ENCODE measurements at regions not wholly inside any gene's neighbourhood (a gene's known extent, or its start where the extent isn't known, plus 50 kb on each side); places are given as distances from the start of the nearest gene placed in this dataset.
"Not testable (repeated sequence)": the region's sequence is repeated elsewhere in the genome, so short reads cannot be mapped to it uniquely, and the experiment has no call there.

- Histone ChIP-seq H2BK12ac (ENCODE audit: low read length) (no peak overlapping the region), H2BK5ac (ENCODE audit: low read length) (no peak overlapping the region), H2AFZ (ENCODE audit: low read length) (no peak overlapping the region), H3K4me3 (ENCODE audit: low read length in 2 of 2) (no peak overlapping the region), H3K14ac (ENCODE audit: low read length) (no peak overlapping the region), H2BK120ac (ENCODE audit: low read depth, low read length) (no peak overlapping the region), H3K9ac (ENCODE audit: low read depth, low read length, poor library complexity) (no peak overlapping the region), H2AK5ac (ENCODE audit: low read depth, low read length) (no peak overlapping the region), H3K36me3 (replicated peaks in 1 of 2; ENCODE audit: control insufficient read depth in 2 of 2, insufficient read depth in 2 of 2, low read length in 2 of 2) (no peaks in the 10 kb centered on the region), H3K4ac (ENCODE audit: low read length) (no peak overlapping the region), H3K79me1 (ENCODE audit: low read depth, low read length) (no peaks in the 10 kb centered on the region), H3K18ac (ENCODE audit: low read length) (no peak overlapping the region), H2BK15ac (ENCODE audit: low read length) (no peak overlapping the region), H3K27me3 (ENCODE audit: control insufficient read depth in 3 of 3, insufficient read depth in 3 of 3, low read depth in 1 of 3, low read length in 3 of 3) (no peaks in the 10 kb centered on the region), H3K4me1 (ENCODE audit: control insufficient read depth in 2 of 2, insufficient read depth in 1 of 2, low read depth in 1 of 2, low read length in 2 of 2) (peaks cover 0 to 2% of the 10 kb centered on the region in 2 donors), H3K9me3 (replicated peaks in 1 of 2; ENCODE audit: control insufficient read depth in 2 of 2, insufficient read depth in 1 of 2, low read depth in 1 of 2, low read length in 2 of 2) (no peaks in the 10 kb centered on the region), H3K4me2 (ENCODE audit: insufficient read depth, low read length, poor library complexity, severe bottlenecking) (no peak overlapping the region), H3K23ac (ENCODE audit: low read depth, low read length, poor library complexity) (no peak overlapping the region), H3K27ac (replicated peaks; ENCODE audit: low read length) (no peak overlapping the region), H4K8ac (ENCODE audit: low read depth, low read length) (no peak overlapping the region), H4K91ac (ENCODE audit: low read depth, low read length, poor library complexity) (no peak overlapping the region)
- no CpG with 5 or more reads among the region's 5 CpGs for WGBS, 2 donors (ENCODE audit: extremely low coverage in 2 of 2, insufficient read length in 2 of 2, insufficient replicate concordance in 1 of 2)
- no peak for DNase-seq (ENCODE audit: low spot score)
Measured at GRCh38 chr7:29657288-29657687, 93.7 kb downstream of the PRR15 start.

DNA sequence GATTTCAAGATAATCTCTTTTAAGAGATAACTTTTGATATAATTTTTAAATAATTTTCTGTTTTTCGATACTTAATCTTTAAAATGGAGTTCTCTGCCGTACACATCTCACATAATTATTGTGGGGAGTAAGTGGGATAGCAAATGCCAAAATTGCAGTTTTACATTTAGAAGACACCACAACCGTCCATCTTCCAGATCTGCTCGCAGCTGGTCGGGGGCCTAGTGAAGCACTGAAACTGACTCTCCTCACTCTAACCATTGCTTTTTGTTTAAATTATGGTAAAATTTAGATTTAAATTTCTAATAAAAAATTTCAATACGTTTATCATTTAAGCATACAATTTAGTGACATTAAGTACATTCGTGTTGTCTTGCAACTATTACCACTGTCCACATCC is 94.2 kb downstream of the PRR15 start:
- Histone ChIP-seq H3K79me1 (ENCODE audit: low read depth, low read length) (no peaks in the 10 kb centered on the region), H3K9ac (ENCODE audit: low read depth, low read length, poor library complexity) (no peak overlapping the region)
- no CpG with 5 or more reads among the region's 7 CpGs for WGBS, 2 donors (ENCODE audit: extremely low coverage in 2 of 2, insufficient read length in 2 of 2, insufficient replicate concordance in 1 of 2)

DNA sequence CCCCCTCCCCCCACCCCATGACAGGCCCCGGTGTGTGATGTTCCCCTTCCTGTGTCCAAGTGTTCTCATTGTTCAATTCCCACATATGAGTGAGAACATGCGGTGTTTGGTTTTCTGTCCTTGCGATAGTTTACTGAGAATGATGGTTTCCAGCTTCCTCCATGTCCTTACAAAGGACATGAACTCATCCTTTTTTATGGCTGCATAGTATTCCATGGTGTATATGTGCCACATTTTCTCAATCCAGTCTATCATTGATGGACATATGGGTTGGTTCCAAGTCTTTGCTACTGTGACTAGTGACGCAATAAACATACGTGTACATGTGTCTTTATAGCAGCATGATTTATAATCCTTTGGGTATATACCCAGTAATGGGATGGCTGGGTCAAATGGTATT is 95.6 kb downstream of the PRR15 start:
- not testable (repeated sequence) for H3K4me2 ChIP-seq (ENCODE audit: insufficient read depth, low read length, poor library complexity, severe bottlenecking); H3K4me1 ChIP-seq (ENCODE audit: control insufficient read depth in 2 of 2, insufficient read depth in 1 of 2, low read depth in 1 of 2, low read length in 2 of 2); H2BK12ac ChIP-seq (ENCODE audit: low read length); H3K27ac ChIP-seq (replicated peaks; ENCODE audit: low read length); H3K9me3 ChIP-seq (replicated peaks in 1 of 2; ENCODE audit: control insufficient read depth in 2 of 2, insufficient read depth in 1 of 2, low read depth in 1 of 2, low read length in 2 of 2); H2BK120ac ChIP-seq (ENCODE audit: low read depth, low read length); H2AFZ ChIP-seq (ENCODE audit: low read length); H3K79me1 ChIP-seq (ENCODE audit: low read depth, low read length); H3K36me3 ChIP-seq (replicated peaks in 1 of 2; ENCODE audit: control insufficient read depth in 2 of 2, insufficient read depth in 2 of 2, low read length in 2 of 2); H4K8ac ChIP-seq (ENCODE audit: low read depth, low read length); H2AK5ac ChIP-seq (ENCODE audit: low read depth, low read length); H4K91ac ChIP-seq (ENCODE audit: low read depth, low read length, poor library complexity); H3K27me3 ChIP-seq (ENCODE audit: control insufficient read depth in 3 of 3, insufficient read depth in 3 of 3, low read depth in 1 of 3, low read length in 3 of 3); H3K4ac ChIP-seq (ENCODE audit: low read length); H3K23ac ChIP-seq (ENCODE audit: low read depth, low read length, poor library complexity); H3K4me3 ChIP-seq (ENCODE audit: low read length in 2 of 2); H3K14ac ChIP-seq (ENCODE audit: low read length); H2BK15ac ChIP-seq (ENCODE audit: low read length); DNase-seq (ENCODE audit: low spot score); H3K9ac ChIP-seq (ENCODE audit: low read depth, low read length, poor library complexity); H2BK5ac ChIP-seq (ENCODE audit: low read length); H3K18ac ChIP-seq (ENCODE audit: low read length)
- no CpG with 5 or more reads among the region's 5 CpGs for WGBS, 2 donors (ENCODE audit: extremely low coverage in 2 of 2, insufficient read length in 2 of 2, insufficient replicate concordance in 1 of 2)

More for the DNA sequence above, 94.2 kb downstream of the PRR15 start:
- H3K4me2 ChIP-seq (ENCODE audit: insufficient read depth, low read length, poor library complexity, severe bottlenecking) = no peak overlapping the region
- H3K18ac ChIP-seq (ENCODE audit: low read length) = no peak overlapping the region
- no peak overlapping the region for H2AFZ ChIP-seq (ENCODE audit: low read length)
- H4K8ac ChIP-seq (ENCODE audit: low read depth, low read length) = no peak overlapping the region
- no peak overlapping the region for H2BK15ac ChIP-seq (ENCODE audit: low read length)
- no peak overlapping the region for H2BK12ac ChIP-seq (ENCODE audit: low read length)
- no peak overlapping the region for H3K27ac ChIP-seq (replicated peaks; ENCODE audit: low read length)
- DNase-seq (ENCODE audit: low spot score) = no peak
- peaks cover 0 to 2% of the 10 kb centered on the region in 2 donors for H3K4me1 ChIP-seq (ENCODE audit: control insufficient read depth in 2 of 2, insufficient read depth in 1 of 2, low read depth in 1 of 2, low read length in 2 of 2)
- no peaks in the 10 kb centered on the region for H3K27me3 ChIP-seq (ENCODE audit: control insufficient read depth in 3 of 3, insufficient read depth in 3 of 3, low read depth in 1 of 3, low read length in 3 of 3)
- no peaks in the 10 kb centered on the region for H3K9me3 ChIP-seq (replicated peaks in 1 of 2; ENCODE audit: control insufficient read depth in 2 of 2, insufficient read depth in 1 of 2, low read depth in 1 of 2, low read length in 2 of 2)
- H2BK5ac ChIP-seq (ENCODE audit: low read length) = no peak overlapping the region
- no peak overlapping the region for H3K4ac ChIP-seq (ENCODE audit: low read length)
- no peak overlapping the region for H4K91ac ChIP-seq (ENCODE audit: low read depth, low read length, poor library complexity)
- H3K36me3 ChIP-seq (replicated peaks in 1 of 2; ENCODE audit: control insufficient read depth in 2 of 2, insufficient read depth in 2 of 2, low read length in 2 of 2) = no peaks in the 10 kb centered on the region
- no peak overlapping the region for H3K4me3 ChIP-seq (ENCODE audit: low read length in 2 of 2)
- no peak overlapping the region for H3K14ac ChIP-seq (ENCODE audit: low read length)
- no peak overlapping the region for H2BK120ac ChIP-seq (ENCODE audit: low read depth, low read length)
- H3K23ac ChIP-seq (ENCODE audit: low read depth, low read length, poor library complexity) = no peak overlapping the region
- no peak overlapping the region for H2AK5ac ChIP-seq (ENCODE audit: low read depth, low read length)

DNA sequence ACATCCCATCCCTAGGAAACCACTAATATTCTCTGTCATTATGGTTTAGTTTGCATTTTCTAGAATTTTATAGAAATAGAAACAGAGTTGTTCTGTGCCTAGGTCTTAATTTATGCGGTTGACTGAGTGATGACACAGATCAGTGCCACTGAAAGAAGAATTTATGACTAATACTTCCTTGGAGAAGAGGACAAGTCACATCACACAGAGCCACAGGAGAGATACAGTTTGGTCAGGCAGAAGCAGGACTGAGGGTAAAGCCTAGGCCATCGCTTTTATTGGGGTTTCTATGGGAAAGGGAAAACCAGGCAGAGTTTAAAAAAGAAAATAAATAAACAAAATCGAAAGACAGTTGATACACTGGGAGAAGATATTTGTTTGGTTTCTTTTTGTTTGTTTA is 99.3 kb downstream of the PRR15 start:
- H3K18ac ChIP-seq (ENCODE audit: low read length); H3K4me2 ChIP-seq (ENCODE audit: insufficient read depth, low read length, poor library complexity, severe bottlenecking); H3K27me3 ChIP-seq (ENCODE audit: control insufficient read depth in 3 of 3, insufficient read depth in 3 of 3, low read depth in 1 of 3, low read length in 3 of 3); H3K4me1 ChIP-seq (ENCODE audit: control insufficient read depth in 2 of 2, insufficient read depth in 1 of 2, low read depth in 1 of 2, low read length in 2 of 2); H3K23ac ChIP-seq (ENCODE audit: low read depth, low read length, poor library complexity); H2BK5ac ChIP-seq (ENCODE audit: low read length); H4K8ac ChIP-seq (ENCODE audit: low read depth, low read length); H2AFZ ChIP-seq (ENCODE audit: low read length); H3K14ac ChIP-seq (ENCODE audit: low read length); H3K4me3 ChIP-seq (ENCODE audit: low read length in 2 of 2); H3K79me1 ChIP-seq (ENCODE audit: low read depth, low read length); H3K27ac ChIP-seq (replicated peaks; ENCODE audit: low read length); H2BK120ac ChIP-seq (ENCODE audit: low read depth, low read length); H3K4ac ChIP-seq (ENCODE audit: low read length); H3K9me3 ChIP-seq (replicated peaks in 1 of 2; ENCODE audit: control insufficient read depth in 2 of 2, insufficient read depth in 1 of 2, low read depth in 1 of 2, low read length in 2 of 2); H3K36me3 ChIP-seq (replicated peaks in 1 of 2; ENCODE audit: control insufficient read depth in 2 of 2, insufficient read depth in 2 of 2, low read length in 2 of 2); H3K9ac ChIP-seq (ENCODE audit: low read depth, low read length, poor library complexity); H2BK12ac ChIP-seq (ENCODE audit: low read length); DNase-seq (ENCODE audit: low spot score); H2AK5ac ChIP-seq (ENCODE audit: low read depth, low read length); H2BK15ac ChIP-seq (ENCODE audit: low read length); H4K91ac ChIP-seq (ENCODE audit: low read depth, low read length, poor library complexity): not testable (repeated sequence)
- no CpG with 5 or more reads among the region's 3 CpGs for WGBS, 2 donors (ENCODE audit: extremely low coverage in 2 of 2, insufficient read length in 2 of 2, insufficient replicate concordance in 1 of 2)
